A172 (cell line): ENCODE measurements at regions not wholly inside any gene's neighbourhood (a gene's known extent, or its start where the extent isn't known, plus 50 kb on each side); places are given as distances from the start of the nearest gene placed in this dataset.

Source experiments
- DNase-seq: peaks from one replicate; pipeline ENCODE4 v3.0.0-alpha.2; 2015; ENCODE audit warnings: low spot score

DNA sequence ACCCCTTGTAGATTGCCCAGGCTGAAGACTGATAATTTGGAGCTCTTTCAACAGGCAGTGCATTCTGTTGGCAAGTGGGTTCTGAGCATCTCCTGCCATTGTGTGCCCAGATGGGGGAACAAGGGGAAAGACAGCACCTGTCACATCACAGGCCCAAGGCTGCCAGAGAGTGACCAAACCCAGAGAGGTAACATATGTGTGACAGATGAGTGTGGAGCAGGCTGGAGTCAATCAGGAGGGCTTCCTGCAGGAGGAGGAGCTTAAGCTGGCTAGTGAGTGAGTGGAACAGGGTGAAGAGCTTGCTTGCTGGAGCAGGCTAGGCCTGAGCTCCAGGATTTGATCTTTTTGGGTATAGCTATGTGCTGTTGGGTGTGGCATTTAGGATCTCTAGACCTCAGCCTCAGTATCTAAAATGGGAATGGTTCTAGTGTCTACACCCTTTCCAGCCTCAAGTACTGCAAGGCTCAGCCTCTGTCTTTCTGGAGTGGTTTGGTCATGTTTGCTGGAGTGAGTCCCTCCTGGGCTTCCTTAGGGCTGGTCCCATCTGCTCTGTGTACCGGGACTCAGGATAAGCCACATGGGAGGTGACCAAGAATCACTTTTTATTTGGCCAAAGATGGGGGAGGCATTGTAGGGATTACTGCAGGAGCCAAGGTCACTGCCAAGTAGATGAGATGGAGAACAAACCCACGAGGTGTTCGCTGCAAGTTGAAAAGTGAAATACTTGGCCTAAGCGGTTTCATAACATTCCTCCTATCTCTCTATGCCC, 152.4 kb upstream of the TSHZ3 start:
- DNase-seq, result no peak

DNA sequence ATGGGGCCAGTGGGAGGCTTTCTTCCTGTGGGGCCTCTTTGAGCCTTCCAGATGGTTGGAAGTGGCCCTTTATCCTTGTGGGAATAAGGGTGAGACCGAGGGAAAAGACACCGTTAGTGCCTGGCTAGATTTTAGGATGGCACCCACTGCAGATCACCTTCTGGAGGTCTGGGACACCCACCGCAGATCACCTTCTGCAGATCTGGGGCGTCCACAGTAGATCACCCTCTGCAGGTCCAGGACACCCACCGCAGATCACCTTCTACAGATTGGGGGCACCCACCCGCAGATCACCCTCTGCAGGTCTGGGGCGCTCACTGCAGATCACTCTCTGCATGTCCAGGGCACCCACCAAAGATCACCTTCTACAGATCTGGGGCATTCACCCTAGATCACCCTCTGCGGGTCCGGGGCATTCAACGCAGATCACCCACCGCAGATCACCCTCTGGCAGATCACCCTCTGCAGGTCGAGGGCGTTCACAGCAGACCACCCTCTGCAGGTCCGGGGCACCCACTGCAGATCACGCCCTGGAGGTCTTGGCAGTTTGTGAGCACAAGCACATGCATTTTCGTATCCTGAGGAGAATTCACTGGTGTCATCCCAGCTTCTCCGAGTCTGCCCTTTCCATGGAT, 153.4 kb upstream of the TSHZ3 start:
- DNase-seq, result no peak

- DNase-seq, result no peak
These were observed 154.0 kb upstream of the TSHZ3 start for GRCh38 chr19:31503211-31503610.

GRCh38 chr19:31504221-31504620, 155.0 kb upstream of the TSHZ3 start:
- no peak for DNase-seq

- no peak for DNase-seq
These were observed 156.3 kb upstream of the TSHZ3 start for GRCh38 chr19:31505596-31505910.

DNA sequence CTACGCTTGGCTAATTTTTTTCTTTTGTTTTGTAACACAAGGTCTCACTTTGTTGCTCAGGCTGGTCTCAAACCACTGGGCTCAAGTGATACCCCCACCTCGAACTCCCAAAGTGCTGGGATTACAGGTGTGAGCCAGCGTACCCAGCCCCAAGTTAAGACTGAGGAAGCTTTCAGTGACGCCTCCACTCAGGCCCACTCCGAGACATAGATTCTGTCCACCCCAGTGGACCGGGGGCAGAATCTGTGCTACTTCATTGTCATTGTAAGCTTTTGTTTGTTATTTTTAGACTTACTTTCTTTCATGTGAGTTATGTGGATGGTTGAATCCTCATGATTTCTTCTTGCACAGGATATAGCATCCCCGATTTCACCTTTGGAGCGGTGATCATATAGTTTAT, 156.9 kb upstream of the TSHZ3 start:
- DNase-seq, result no peak

DNA sequence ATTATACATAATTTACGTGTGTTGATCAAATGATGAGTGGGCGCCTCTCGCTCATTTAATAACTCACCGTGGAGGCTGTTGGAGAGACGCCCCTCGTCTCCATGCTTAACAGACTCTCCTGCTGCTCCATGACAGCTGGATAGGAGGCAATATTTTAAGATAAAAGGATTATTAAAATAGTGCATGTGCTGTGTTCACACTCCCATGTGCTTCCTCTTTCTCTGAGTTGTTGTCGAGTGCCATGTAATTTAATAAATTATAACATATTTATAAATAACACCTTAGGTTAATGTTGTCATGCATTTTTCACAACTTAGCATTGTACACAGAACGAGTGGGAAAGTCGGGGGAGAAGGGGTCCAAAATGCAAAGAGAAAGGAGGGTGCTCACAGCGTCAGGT, 161.4 kb upstream of the TSHZ3 start:
- DNase-seq, result no peak

GRCh38 chr19:31511098-31511497, 161.9 kb upstream of the TSHZ3 start:
- DNase-seq, result no peak

GRCh38 chr19:31511696-31512095, 162.5 kb upstream of the TSHZ3 start:
- no peak for DNase-seq

GRCh38 chr19:31512181-31512970, 163.1 kb upstream of the TSHZ3 start:
- DNase-seq, result no peak

DNA sequence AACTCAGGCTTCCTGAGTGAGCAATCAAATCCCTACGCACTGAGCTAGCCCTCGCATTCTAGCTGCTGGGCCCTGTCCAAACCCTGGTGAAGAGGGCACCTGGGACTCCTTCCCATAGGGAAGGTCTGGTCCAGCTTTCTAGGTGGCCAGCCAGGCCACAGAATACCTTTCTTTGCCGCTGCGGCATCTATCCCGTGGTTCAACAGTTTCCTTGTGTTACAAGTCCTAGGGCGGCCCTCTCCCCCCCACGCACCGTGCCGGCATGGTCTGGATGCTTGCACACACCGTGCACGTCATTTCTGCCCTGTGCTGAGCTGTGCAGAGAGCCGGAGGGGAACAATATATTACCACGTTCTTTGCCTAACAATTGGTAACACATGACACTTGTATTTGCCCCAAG, 164.6 kb upstream of the TSHZ3 start:
- no peak for DNase-seq

- no peak for DNase-seq
These were observed 166.7 kb upstream of the TSHZ3 start for GRCh38 chr19:31515931-31516330.

DNA sequence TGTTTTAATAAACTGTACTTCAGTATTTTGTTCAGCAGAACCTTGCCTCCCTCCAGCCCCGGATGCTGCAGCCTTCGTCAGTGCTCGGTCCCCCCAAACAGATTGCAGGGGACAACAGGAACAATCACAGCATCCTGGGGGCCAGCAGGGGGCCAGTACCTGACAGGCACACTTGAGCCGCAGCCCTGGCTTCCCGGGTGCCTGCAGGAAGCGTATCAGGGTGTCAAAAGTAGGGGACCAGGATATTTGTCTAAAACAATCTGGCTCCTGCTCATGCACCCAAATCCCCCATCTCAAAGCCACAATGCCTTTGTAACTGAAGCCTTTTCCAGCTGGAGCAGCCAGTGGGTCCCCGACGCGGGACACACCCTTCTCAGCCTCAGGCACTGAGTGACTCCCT, 167.5 kb upstream of the TSHZ3 start:
- no peak for DNase-seq

- no peak for DNase-seq
These were observed 168.3 kb upstream of the TSHZ3 start for GRCh38 chr19:31517224-31518180.

- no peak for DNase-seq
These were observed 169.2 kb upstream of the TSHZ3 start for GRCh38 chr19:31518216-31519020.

DNA sequence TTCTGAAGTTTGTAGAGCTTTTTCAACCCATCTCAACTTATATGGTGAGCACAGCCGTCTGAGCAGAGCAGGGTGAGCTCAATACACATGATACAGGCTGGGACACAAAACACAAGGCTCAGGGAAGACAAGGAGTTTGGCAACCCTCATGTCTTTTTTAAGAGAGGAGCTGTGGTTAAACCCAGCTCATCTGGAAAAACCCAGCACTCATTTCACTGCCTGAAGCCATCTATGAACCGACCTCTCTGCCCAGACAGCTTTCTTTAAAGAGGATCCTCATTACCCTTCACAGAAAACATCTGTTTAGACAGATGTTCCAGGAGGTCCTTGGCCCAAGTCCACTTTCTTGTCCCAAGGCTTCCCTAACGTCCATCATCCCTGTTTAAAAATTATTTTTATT, 170.0 kb upstream of the TSHZ3 start:
- no peak for DNase-seq

- DNase-seq, result no peak
These were observed 170.7 kb upstream of the TSHZ3 start for GRCh38 chr19:31519908-31520307.

DNA sequence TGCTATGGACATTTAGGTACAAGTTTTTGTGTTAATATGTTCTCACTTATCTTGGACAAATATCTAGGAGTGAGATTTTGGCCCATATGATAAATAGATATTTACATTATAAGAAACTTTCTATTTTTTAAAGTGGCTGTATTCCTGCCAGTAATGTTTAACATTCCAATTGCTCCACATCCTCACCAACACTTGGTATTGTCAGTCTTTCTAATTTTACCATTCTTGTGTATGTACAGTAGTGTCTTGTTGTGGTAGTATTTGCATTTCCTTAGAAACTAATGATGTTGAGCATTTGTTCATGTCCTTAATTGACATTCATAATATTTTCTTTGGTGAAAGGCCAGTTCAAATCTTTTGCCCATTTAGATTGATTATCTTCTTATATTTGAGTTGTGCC, 171.4 kb upstream of the TSHZ3 start:
- no peak for DNase-seq

DNA sequence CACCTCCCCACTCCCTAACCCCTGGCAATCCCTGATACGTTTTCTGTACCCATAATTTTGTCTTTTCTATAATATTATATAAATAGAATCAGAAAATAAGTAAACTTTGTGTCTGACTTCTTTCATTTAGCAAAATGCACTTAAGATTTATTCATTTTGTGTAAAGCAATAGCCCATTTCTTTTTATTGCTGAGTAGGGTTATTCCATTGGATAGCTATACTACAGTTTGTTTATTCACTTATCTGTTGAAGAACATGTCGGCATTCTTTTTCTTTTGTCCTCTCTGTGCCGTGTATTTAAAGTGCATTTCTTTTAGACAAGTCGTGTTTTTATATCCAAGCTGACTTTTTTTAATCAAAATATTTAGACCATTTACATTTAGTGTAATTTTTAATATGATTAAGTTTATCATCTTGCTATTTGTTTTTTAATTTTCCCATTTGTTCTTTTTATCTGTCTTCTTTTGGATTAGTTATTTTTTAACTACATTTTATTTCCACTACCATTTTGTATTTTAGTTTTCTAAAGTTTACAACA, 176.4 kb upstream of the TSHZ3 start:
- DNase-seq, result no peak

- no peak for DNase-seq
These were observed 178.2 kb upstream of the TSHZ3 start for GRCh38 chr19:31527443-31527842.

DNA sequence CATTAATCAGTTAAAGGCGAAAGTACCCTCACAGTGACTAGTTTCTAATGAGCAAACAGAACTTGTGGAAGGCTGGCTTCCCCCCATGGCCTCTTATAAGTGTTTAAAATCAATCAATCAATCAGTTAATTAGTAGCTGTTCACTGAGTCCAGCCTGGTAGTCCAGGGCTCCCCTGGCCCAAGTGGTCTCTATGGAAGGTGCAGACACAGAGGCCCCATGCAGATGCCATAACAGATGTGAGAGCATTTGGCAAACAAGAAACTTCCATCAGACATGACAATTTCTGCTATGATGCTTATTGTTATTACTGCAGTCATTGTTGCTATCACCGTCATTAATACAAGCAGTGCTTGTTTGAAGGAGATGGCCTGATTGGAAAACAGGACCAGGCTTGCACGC, 179.0 kb upstream of the TSHZ3 start:
- DNase-seq, result no peak
